GM18498 (cell line): ENCODE measurements at regions not wholly inside any gene's neighbourhood (a gene's known extent, or its start where the extent isn't known, plus 50 kb on each side); places are given as distances from the start of the nearest gene placed in this dataset.

Source experiments
- ATAC-seq: cut with Tn5 transposase; IDR thresholded peaks from one replicate; pipeline ENCODE4 v1.9.1; 2021; ENCODE audit warnings: mild to moderate bottlenecking, moderate library complexity; ENCODE audit not compliant: unreplicated experiment

DNA sequence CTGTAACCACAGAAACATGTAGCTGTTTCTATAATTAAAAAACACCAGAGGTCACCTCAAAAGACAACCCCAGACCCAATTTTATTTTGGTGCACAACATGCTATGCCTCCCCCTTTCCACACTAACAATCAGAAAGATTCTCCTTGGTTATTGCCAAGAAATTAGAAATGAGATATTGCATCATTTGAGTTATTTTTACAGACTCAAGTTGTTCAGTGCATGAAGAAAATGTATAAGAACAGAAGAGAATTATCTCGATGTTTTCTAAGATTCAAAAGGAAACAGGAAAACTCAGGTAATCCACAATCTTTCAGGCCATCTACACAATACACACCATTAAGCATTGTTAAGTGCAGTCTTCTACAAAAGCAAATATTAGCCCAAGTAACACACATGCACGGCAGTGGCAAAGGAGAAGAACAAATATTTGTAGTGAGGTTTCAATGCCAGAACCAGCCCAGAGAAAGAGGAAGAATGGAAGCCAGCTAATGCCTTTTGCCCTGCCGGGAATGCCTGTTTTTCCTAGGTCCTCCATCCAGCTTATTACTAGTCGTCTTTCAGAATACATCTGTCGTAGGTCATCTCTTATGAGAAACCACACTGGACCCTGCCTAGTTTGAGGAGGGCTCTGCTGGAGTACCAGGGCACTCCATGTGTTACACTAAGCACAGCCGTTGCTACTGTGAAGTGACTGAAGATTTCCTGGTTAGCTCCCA lies 67.6 kb upstream of the C1GALT1 start:
- no peak for ATAC-seq

DNA sequence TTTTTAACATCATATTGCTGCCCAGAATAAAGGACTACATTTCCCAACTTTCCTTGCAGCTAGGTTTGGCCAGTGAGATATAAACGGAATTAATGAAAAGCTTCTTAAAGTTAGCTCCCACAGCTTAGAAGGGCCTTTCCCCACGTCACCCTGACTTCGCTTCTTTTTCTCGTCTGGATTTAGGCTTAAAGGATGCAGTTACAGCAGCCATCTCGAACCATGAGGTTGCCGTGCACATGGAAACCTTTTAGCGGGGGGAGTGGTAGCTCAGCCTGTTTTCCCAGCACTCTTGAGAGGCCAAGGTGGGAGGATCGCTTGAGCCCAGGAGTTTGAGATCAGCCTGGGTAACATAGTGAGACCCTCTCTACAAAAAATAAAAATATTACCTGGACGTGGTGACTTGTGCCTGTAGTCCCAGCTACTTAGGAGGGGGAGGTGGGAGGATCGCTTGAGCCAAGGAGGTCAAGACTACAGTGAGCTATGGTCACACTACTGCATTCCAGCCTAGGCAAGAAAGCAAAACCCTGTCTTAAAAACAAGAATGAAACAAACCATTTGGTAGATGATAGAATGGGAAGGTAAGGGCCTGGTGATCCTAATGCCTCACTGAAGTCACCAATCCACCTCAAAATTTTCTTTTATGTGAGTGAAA lies 64.3 kb upstream of the C1GALT1 start:
- no peak for ATAC-seq

DNA sequence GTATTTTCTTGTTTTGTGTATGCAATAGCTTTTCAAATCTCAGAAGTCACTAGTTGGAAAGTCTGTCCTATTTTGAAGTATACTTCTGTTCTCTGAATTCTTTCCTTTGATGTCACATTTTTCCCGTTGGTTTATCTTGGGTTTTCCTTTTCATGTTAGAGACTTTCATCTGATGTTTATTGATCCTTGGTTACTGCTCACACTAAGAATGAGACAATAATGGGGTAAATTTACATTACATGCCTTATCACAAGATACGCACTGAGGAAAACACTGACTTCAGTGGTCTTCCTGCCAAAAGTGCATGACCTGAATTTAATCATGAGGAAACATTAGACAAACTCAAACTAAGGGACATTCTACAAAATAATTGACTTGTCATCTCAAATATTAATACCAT lies 63.5 kb upstream of the C1GALT1 start:
- no peak for ATAC-seq

DNA sequence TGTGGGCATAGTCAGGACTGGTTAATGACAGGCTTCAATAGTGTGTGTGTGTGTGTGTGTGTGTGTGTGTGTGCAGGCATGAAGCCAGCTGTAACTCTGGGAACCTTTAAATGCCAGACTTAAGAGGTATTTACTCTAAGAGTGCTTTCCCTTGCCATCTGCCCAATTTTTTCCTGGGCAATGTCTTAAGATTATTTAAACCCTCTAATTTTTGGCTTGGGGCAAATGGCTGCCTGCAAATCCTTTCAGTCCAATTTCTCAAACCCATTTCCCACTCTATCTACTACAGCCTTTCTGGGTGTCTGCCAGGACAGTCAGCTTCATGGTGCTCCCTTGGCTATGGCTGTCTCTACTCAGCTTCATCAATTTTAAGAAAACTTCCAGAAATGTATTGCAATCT lies 62.6 kb upstream of the C1GALT1 start:
- ATAC-seq = no peak

DNA sequence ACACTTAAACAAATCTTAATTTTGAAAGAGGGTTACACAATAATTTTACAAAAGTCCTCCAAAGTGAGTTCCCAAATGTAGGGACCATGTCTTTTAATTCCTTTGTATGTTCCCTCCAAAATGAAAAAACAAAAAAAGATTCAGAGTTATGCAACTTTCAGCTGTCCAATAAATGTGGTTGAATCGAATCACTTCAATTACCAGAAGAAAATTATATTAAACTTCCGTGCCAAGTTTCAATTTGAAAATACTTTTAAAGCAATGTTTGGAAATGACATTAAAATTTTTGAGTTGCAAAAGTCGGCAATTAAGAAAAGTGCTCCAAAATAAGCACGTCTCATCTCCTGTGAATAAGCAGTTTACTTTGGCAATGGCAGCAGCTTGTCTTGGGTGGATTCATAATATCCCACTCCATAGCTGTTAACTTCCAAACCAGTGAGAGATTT lies 60.3 kb upstream of the C1GALT1 start:
- ATAC-seq = no peak

DNA sequence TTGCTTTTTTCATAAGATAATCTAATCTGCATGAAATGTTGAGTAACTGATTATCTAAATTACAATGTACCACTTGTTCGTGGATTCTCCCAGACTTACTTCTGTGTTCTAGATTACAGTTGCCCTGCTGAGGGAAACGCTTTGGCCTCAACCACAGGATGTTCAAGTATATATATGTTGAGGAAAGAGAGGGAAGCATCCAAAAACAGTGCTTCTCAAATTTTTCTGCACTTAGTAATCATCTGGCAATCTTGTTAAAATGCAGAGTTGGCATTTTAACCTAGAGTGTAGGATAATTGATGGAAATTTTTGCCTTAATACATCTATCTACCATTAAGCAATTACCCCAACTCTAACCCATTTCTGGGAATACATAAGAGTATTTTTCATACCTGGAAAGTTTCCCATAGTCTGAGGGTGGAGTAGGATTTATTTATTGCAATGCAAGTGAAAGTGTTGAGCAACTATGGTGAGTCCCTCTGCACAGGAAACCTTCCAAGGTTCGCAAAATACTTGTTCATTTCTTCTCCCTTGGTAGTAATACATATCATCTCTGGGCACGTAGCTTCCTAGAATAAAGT lies 59.6 kb upstream of the C1GALT1 start:
- ATAC-seq = no peak

DNA sequence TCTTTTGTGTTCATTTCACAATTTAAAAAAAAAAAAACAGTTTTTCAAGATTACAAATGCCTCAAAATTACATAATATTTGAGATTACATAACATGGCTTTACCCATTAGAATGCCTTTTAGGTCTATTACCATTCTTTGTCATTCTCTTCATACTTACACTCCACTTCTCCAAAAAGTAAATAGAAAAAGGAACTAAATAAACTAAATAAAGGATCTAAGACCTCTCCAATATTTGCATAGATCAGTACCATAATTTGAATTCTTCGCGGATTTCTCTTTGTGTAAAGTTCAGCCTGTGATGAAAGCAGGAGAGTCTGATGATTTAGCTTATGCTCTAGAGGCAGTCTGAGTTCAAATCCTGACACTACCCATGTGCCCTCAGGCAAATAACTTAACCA lies 56.4 kb upstream of the C1GALT1 start:
- ATAC-seq = no peak

DNA sequence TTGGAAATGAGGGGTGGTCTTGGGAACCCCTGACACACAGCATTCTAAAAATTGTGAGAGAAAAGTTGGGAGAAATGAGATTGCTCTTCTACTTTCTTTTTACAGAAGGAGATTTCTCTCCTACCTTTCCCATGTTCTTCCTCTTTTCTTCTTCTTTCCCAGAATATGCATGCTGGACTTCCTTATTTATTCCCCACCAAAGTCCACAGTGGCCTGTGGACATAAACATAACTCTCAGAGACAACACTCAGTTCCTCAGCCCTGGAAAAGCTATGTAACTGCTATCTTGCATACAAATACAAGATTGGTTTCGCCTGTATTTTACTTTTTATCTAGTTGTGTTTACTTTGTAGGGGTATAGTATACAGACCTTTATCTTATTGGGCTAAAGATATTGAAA lies 54.6 kb upstream of the C1GALT1 start:
- ATAC-seq = no peak

DNA sequence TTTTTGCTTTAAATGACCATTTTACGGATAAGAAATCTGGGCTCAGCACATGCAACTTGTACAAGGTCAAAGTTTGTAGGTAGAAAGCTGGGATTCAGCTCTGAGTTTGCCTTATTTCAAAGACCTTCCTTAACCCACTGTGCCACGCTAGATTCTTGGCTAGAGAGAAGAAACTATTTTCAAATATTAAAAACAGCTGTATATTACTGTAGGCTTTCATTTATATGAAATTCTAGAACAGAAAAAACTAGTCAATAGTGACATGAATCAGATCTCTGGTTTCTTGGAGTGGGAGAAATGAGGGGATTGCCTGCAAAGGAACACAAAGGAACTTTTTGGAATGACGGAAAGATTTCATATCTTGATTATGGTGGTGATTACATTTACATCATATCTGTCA lies 53.0 kb upstream of the C1GALT1 start:
- ATAC-seq = no peak

DNA sequence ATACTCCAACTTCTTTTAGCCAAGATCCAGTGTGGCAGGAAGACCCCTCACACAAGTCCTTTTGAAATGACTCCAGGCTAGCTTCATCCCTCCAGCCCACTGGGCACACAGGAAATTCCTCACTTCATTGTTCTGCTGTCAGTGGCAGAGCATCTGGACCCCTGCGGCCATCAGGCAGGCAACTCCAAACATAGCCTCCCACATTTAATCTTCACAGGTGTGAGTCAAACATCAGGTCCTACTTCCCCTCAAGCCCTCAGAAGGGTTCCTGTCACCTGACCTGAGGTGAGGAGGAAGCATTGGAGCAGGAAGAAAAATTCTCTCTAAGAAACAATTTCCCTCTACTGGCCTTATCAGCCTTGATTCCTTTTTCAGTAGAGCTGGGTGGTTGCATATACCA lies 51.1 kb upstream of the C1GALT1 start:
- no peak for ATAC-seq
